ENCODE measurements at regions not wholly inside any gene's neighbourhood (a gene's known extent, or its start where the extent isn't known, plus 50 kb on each side); places are given as distances from the start of the nearest gene placed in this dataset.
"Not testable (repeated sequence)": the region's sequence is repeated elsewhere in the genome, so short reads cannot be mapped to it uniquely, and the experiment has no call there.

- Histone ChIP-seq H3K9me2 (replicated peaks; ENCODE audit: low read length) (no peaks in the 10 kb centered on the region), H3F3A (ENCODE audit: low read length, unreplicated experiment) (no peaks in the 10 kb centered on the region), H4K20me1 (ENCODE audit: low read length) (no peaks in the 10 kb centered on the region), H3K27ac (ENCODE audit: low read length) (no peak overlapping the region), H3K79me2 (ENCODE audit: low read length) (no peaks in the 10 kb centered on the region), H3K27me3 (ENCODE audit: low read length) (no peaks in the 10 kb centered on the region), H3K4me1 (ENCODE audit: insufficient read depth, low read length) (no peaks in the 10 kb centered on the region), H3K9ac (ENCODE audit: low read length) (no peak overlapping the region), H3K36me3 (ENCODE audit: low read depth, low read length) (no peaks in the 10 kb centered on the region), H3K9me3 (ENCODE audit: low read length) (no peaks in the 10 kb centered on the region), H3K4me2 (ENCODE audit: low read length) (no peak overlapping the region), H3K4me3 (ENCODE audit: low read length) (no peak overlapping the region), H2AFZ (ENCODE audit: low read length) (no peak overlapping the region)
- no peak for ATAC-seq
- ChIA-PET POLR2A (ENCODE audit: unreplicated experiment) (no interaction called here), CTCF (no interaction called here)
- TF ChIP-seq EZH2phosphoT487 (IDR thresholded peaks at IDR 0.05; ENCODE audit: borderline replicate concordance, low read length), result no peak
- TF ChIP-seq, protein P1, sequence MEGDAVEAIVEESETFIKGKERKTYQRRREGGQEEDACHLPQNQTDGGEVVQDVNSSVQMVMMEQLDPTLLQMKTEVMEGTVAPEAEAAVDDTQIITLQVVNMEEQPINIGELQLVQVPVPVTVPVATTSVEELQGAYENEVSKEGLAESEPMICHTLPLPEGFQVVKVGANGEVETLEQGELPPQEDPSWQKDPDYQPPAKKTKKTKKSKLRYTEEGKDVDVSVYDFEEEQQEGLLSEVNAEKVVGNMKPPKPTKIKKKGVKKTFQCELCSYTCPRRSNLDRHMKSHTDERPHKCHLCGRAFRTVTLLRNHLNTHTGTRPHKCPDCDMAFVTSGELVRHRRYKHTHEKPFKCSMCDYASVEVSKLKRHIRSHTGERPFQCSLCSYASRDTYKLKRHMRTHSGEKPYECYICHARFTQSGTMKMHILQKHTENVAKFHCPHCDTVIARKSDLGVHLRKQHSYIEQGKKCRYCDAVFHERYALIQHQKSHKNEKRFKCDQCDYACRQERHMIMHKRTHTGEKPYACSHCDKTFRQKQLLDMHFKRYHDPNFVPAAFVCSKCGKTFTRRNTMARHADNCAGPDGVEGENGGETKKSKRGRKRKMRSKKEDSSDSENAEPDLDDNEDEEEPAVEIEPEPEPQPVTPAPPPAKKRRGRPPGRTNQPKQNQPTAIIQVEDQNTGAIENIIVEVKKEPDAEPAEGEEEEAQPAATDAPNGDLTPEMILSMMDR (conservative IDR thresholded peaks at IDR 0.05; ENCODE audit: low read depth, low read length), result no peak
- TF ChIP-seq EZH2 (IDR thresholded peaks at IDR 0.05; ENCODE audit: low read length, unreplicated experiment), result no peak
- no peak for DNase-seq
- no TSS peak for BruUV-seq (replicated peaks)
- intact Hi-C loops (cut with micrococcal nuclease), result no loop called here
Observed at GRCh38 chrX:108914791-108915190, 178.4 kb upstream of the IRS4 start.

DNA sequence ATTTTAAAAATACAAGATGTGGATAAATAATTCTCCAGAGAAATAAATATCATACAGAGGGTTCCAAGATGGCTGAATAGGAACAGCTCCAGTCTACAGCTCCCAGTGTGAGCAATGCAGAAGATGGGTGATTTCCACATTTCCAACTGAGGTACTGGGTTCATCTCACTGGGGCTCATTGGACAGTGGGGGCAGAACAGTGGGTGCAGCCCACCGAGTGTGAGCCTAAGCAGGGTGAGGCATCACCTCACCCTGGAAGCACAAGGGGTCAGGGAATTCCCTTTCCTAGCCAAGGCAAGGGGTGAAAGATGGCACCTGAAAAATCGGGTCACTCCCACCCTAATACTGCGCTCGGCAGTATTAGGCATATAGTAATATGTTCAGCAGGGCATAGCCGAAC is 167.5 kb upstream of the IRS4 start:
- H3K27me3 ChIP-seq (ENCODE audit: low read length); H3K9ac ChIP-seq (ENCODE audit: low read length); H3K79me2 ChIP-seq (ENCODE audit: low read length); H3F3A ChIP-seq (ENCODE audit: low read length, unreplicated experiment); intact Hi-C loops (cut with micrococcal nuclease); H3K4me3 ChIP-seq (ENCODE audit: low read length); H3K4me2 ChIP-seq (ENCODE audit: low read length); H3K36me3 ChIP-seq (ENCODE audit: low read depth, low read length); H3K9me2 ChIP-seq (replicated peaks; ENCODE audit: low read length); DNase-seq; ATAC-seq; H2AFZ ChIP-seq (ENCODE audit: low read length); H3K4me1 ChIP-seq (ENCODE audit: insufficient read depth, low read length); BruUV-seq (replicated peaks); POLR2A ChIA-PET (ENCODE audit: unreplicated experiment); CTCF ChIA-PET; H3K9me3 ChIP-seq (ENCODE audit: low read length); H3K27ac ChIP-seq (ENCODE audit: low read length); H4K20me1 ChIP-seq (ENCODE audit: low read length): not testable (repeated sequence)

DNA sequence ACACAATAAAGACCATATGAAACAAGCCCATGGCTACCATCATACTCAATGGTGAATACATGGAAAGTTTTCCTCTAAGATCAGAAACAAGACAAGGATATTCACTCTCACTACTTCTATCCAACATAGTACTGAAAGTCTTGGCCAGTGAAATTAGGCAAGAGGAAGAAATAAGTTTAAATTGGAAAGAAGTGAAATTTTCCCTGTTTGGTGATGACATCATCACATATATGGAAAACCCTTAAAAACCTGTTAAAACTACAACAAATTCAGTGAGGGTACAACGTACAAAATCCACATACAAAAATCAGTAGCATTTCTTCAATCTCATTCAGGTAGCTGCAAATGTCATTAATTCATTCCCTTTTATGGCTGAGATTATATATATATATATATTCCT is 164.0 kb upstream of the IRS4 start:
- Histone ChIP-seq H3K4me3 (ENCODE audit: low read length) (no peak overlapping the region), H3K27ac (ENCODE audit: low read length) (no peak overlapping the region), H3K4me2 (ENCODE audit: low read length) (no peak overlapping the region), H3K27me3 (ENCODE audit: low read length) (no peaks in the 10 kb centered on the region), H3K4me1 (ENCODE audit: insufficient read depth, low read length) (no peaks in the 10 kb centered on the region), H3K79me2 (ENCODE audit: low read length) (no peaks in the 10 kb centered on the region), H3K9ac (ENCODE audit: low read length) (no peak overlapping the region), H3K36me3 (ENCODE audit: low read depth, low read length) (no peaks in the 10 kb centered on the region), H3K9me2 (replicated peaks; ENCODE audit: low read length) (no peaks in the 10 kb centered on the region), H3F3A (ENCODE audit: low read length, unreplicated experiment) (no peaks in the 10 kb centered on the region), H2AFZ (ENCODE audit: low read length) (no peak overlapping the region), H4K20me1 (ENCODE audit: low read length) (no peaks in the 10 kb centered on the region), H3K9me3 (ENCODE audit: low read length) (no peaks in the 10 kb centered on the region)
- TF ChIP-seq EZH2 (IDR thresholded peaks at IDR 0.05; ENCODE audit: low read length, unreplicated experiment), result no peak
- TF ChIP-seq, protein P1 (conservative IDR thresholded peaks at IDR 0.05; ENCODE audit: low read depth, low read length), result no peak
- no peak for TF ChIP-seq EZH2phosphoT487 (IDR thresholded peaks at IDR 0.05; ENCODE audit: borderline replicate concordance, low read length)
- BruUV-seq (replicated peaks), result no TSS peak
- no peak for ATAC-seq
- POLR2A ChIA-PET (ENCODE audit: unreplicated experiment), result no interaction called here
- no peak for DNase-seq
- intact Hi-C loops (cut with micrococcal nuclease), result no loop called here
- CTCF ChIA-PET, result no interaction called here

GRCh38 chrX:108896349-108896748 is 160.0 kb upstream of the IRS4 start:
- H3K9me2 ChIP-seq (replicated peaks; ENCODE audit: low read length); H3K79me2 ChIP-seq (ENCODE audit: low read length); BruUV-seq (replicated peaks); H3K36me3 ChIP-seq (ENCODE audit: low read depth, low read length); H4K20me1 ChIP-seq (ENCODE audit: low read length); H3F3A ChIP-seq (ENCODE audit: low read length, unreplicated experiment); POLR2A ChIA-PET (ENCODE audit: unreplicated experiment); intact Hi-C loops (cut with micrococcal nuclease); H3K4me2 ChIP-seq (ENCODE audit: low read length); H3K9me3 ChIP-seq (ENCODE audit: low read length); H3K4me1 ChIP-seq (ENCODE audit: insufficient read depth, low read length); CTCF ChIA-PET; H3K4me3 ChIP-seq (ENCODE audit: low read length); DNase-seq; H3K27ac ChIP-seq (ENCODE audit: low read length); H3K27me3 ChIP-seq (ENCODE audit: low read length); H3K9ac ChIP-seq (ENCODE audit: low read length); ATAC-seq; H2AFZ ChIP-seq (ENCODE audit: low read length): not testable (repeated sequence)
